Hematopoietic multipotent progenitor cell treated with erythropoietin and hydrocortisone succinate and interleukin-3 and kit ligand, for 6 days (in vitro differentiated cells): ENCODE measurements at regions not wholly inside any gene's neighbourhood (a gene's known extent, or its start where the extent isn't known, plus 50 kb on each side); places are given as distances from the start of the nearest gene placed in this dataset.

Source experiments
- DNase-seq: peaks from one replicate; pipeline ENCODE4 v3.0.0-alpha.2; 2015

- DNase-seq, result no peak
Measured at GRCh38 chr9:90078988-90079421, 474.2 kb downstream of the GADD45G start.

DNA sequence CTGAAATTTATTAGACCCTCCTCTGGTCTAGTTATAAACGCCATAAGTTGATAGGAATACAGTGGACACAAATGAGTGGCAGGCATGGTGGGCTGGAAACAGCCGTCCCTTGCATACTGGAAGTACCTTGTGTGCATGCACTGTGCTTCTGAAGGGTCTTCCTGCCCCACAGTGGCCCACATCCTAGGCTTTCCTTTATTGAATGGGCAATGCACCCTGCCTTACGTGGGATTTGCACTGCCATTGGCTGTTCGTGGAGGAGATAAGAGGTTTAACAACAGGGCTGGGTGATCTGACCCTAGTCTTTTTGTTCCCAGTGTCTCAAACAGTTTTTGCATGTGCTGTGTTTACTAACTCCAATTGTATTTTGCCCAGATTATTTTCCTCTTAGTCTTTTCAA is 480.8 kb downstream of the GADD45G start:
- DNase-seq, result no peak

GRCh38 chr9:90086101-90086511 is 481.3 kb downstream of the GADD45G start:
- DNase-seq, result no peak

- no peak for DNase-seq
Measured at GRCh38 chr9:90088434-90088833, 483.6 kb downstream of the GADD45G start.

- no peak for DNase-seq
Measured at GRCh38 chr9:90088856-90089255, 484.0 kb downstream of the GADD45G start.

GRCh38 chr9:90090997-90091396 is 486.2 kb downstream of the GADD45G start:
- no peak for DNase-seq

DNA sequence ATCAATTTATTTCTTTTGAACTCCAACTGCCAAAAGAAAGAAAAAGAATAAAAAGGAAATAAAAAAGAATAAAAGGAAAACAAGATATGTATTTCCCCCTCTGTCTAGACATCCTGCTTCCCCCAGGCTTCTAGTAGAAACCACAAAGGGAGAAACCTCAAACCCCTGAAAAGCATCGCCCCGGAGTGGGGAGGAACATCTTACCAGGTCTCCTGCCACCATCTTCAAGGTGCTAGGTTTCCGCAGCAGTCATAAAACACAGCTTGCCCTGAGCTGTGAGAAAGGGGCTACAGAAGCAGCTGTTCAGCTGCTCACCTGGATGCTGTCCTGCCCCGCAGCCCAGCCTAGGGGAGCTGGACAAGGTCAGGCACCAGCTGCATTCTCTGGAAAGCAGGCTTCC is 487.7 kb downstream of the GADD45G start:
- DNase-seq, result no peak

DNA sequence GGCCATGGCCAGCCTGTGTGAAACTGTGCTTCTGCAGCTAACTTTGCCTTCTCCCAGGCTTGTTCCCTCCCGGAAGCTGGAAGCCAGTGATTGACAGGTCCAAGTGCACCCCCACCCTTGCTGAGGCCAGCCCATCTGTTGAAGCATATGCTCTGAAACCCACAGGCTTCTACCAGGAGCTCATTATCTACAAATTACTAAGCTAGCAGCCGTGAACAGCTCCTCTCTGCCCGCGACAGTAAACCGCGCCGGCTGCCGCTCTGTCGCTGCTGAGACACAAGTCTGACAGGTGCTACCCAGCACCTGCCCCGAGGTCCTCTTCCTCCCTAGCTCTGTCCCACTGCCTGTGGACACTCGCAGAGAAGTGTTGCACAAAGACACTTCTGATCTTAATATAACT is 490.9 kb downstream of the GADD45G start:
- peak; percentile 37 for DNase-seq

- DNase-seq, result no peak
Measured at GRCh38 chr9:90097237-90097636, 492.4 kb downstream of the GADD45G start.

GRCh38 chr9:90098408-90098807 is 493.6 kb downstream of the GADD45G start:
- DNase-seq, result no peak

DNA sequence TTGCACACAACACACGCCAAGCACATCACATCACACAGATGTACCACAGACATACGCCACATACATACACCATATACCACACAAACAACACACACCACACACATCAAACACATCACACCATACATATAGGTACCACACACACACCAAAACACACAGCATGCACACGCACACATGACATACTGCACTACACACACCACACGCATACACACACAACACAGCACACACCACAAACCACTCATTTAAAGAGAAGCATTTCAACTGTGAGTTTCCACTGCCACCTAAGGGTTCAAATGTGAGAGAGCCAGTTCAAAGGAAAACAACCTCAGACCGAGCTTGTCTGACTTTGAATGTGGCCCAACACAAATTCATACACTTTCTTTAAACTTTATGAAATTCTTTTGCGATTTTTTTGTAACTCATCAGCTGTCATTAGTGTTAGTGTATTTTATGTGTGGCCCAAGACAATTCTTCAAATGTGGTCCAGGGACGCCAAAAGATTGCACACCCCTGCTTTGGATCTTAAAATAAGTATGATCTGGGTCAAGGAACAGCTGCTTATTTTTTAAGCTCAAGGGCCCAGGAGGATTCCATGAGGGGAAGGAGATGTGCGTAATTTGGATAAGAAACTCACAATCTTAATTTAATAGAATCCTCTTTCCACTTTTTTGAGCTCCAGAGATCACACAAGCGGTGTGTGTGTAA is 494.6 kb downstream of the GADD45G start:
- DNase-seq, result peak; percentile 36

DNA sequence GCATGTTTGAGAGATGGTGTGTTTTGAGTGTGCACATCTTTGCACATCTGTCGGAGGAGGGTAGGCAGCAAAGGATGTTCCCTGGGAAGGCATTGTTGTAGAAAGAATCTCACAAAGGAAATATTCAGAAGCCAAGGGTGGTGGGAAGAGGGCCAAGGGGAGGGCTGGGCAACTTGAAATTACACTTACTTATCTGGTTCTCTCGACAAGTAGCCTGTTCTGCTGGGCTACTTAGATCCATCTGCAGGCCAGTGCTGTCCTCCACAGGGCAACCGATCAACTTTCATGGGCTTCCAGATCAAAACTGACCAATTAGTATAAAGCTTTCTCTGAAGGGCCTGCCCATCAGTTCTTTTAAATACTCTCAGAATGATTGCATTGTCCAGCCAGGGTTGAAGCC is 495.2 kb downstream of the GADD45G start:
- DNase-seq, result no peak

- DNase-seq, result peak; percentile 92
Measured at GRCh38 chr9:90102292-90102901, 497.6 kb downstream of the GADD45G start.

- no peak for DNase-seq
Measured at GRCh38 chr9:90103771-90104170, 499.0 kb downstream of the GADD45G start.

DNA sequence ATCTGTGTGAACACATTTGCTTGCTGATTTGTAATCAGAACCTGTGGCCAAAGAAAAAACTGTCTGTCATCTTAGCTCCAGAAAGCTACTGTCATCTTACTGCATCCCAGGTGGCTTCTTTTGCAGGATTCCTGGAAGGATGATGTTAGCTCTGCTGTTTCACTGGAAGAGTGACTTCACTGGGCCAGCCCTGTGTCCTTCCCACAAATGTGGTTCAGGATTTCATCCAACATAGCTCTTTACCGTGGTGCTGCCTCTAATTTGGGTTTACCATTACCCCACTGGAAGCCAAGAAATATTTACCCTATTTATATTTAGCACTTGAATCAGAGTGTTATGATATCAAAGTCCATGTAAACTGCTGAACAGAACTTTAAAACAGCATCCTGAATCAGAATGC is 501.0 kb downstream of the GADD45G start:
- DNase-seq, result no peak

DNA sequence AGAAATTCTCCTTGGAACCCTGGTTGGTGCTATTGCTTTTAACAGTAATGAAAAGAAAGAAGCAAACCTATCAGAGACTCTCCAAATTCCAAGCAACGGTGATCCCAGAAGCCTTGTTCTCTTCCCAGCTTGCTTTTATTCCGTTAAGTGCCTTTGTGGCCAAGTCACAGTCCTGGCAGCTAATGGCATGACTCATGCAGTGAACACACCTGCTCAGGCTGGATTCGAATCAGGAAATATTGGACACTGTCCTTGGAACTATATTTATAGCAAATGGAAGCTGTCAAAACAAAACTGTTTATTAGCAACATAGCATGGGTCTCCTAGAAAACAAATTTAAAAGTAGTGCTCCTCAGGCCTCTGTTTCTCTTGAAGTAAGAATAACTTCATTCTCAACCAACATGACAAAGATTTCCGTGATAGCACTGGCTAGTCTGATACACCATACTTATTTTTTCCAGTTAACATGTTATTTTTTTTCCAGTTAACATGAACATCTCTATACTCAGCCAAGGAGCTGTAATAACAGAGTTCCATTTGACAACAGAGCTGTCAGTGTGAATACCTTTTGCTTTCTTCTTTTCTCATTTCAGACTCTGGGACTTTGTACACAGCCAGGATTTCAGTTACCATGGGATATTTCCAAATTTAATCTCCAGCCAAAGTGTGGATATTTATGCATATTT is 502.4 kb downstream of the GADD45G start:
- DNase-seq, result no peak

GRCh38 chr9:90107726-90108655 is 503.2 kb downstream of the GADD45G start:
- DNase-seq, result no peak

DNA sequence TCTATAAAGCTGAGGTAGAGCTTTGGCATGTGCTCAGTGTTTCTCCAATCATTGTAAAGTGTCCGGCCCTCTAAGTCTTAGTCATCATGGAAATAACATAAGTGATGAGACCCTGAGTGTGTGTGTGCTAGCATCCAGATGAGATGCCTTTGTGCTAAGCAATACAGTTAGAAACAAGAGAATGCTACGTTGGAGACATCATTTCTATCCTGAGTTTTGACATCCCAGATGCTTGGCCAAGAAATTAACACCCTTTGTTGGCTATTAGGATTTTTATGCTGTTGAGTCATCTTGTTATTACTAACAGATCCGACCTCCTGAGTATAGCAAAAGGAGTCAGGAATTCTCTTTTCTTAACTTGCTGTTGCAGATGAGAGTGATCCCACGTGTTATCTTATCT is 508.0 kb downstream of the GADD45G start:
- DNase-seq, result no peak

GRCh38 chr9:90114641-90115425 is 510.0 kb downstream of the GADD45G start:
- DNase-seq, result no peak

DNA sequence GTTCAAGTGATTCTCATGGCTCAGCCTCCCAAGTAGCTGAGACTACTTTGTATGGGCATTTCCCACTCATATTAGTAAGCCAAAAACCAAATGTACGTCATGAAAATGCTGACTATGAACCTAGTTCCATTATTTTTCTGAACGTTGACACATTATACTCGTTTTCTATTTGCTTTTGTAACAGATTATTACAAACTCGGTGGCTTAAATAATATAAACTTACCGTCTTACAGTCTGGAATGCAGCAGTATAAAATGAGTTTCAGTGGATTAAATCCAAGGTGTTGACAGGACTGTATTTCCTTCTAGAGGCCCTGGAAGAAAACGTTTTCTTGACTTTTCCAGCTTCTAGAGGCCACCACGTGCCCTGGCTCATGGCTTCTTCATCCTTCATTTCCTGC is 517.0 kb downstream of the GADD45G start:
- no peak for DNase-seq

DNA sequence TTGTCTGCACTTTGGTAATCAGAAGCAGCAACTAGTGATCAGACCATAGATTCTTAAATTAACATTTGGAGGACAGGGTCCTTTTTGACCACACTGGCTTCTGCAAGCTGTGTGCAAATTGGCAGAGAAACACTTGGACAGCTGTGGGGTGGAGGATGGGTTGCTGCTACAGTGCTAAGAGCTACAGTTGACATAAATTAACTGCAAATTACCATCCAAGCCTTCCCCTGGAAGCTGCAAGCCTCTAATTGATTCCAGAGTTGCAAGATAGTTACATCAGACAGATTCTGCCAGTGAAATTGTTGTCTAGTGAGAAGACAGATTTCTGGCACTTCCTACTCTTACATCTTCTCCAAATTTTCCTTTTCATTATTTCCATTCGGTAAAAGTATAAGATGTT is 517.7 kb downstream of the DIRAS2 start:
- DNase-seq, result no peak

GRCh38 chr9:90127923-90128322 is 514.7 kb downstream of the DIRAS2 start:
- DNase-seq, result no peak
